ENCODE measurements at regions not wholly inside any gene's neighbourhood (a gene's known extent, or its start where the extent isn't known, plus 50 kb on each side); places are given as distances from the start of the nearest gene placed in this dataset.

- Mint-ChIP-seq H3K4me3 (no peak overlapping the region), H3K4me1 (ENCODE audit: low read depth) (no peaks in the 10 kb centered on the region), H3K27me3 (ENCODE audit: insufficient read depth) (peaks cover 4% of the 10 kb centered on the region; the same call in 1 of the 2 replicates), H3K36me3 (ENCODE audit: low read depth) (no peaks in the 10 kb centered on the region; the same call in 1 of the 2 replicates), H3K9me3 (peaks cover 33% of the 10 kb centered on the region), H3K27ac (no peak overlapping the region)
- TF ChIP-seq CTCF (IDR thresholded peaks at IDR 0.05): no peak
- DNase-seq: no peak
Observed at GRCh38 chr2:15812187-15812780, 128.1 kb upstream of the MYCN start.

- peaks cover 7% of the 10 kb centered on the region for H3K27me3 Mint-ChIP-seq (ENCODE audit: insufficient read depth)
- no peak for TF ChIP-seq CTCF (IDR thresholded peaks at IDR 0.05)
- peaks cover 41% of the 10 kb centered on the region for H3K9me3 Mint-ChIP-seq
- no peak for DNase-seq
- H3K4me1 Mint-ChIP-seq (ENCODE audit: low read depth): no peaks in the 10 kb centered on the region
- no peak overlapping the region for H3K4me3 Mint-ChIP-seq
- no peak overlapping the region for H3K27ac Mint-ChIP-seq
- no peaks in the 10 kb centered on the region; the same call in 1 of the 2 replicates for H3K36me3 Mint-ChIP-seq (ENCODE audit: low read depth)
Observed at GRCh38 chr2:15813481-15814266, 126.7 kb upstream of the MYCN start.

- Mint-ChIP-seq H3K27me3 (ENCODE audit: insufficient read depth) (peaks cover 7% of the 10 kb centered on the region), H3K4me3 (no peak overlapping the region), H3K27ac (no peak overlapping the region), H3K4me1 (ENCODE audit: low read depth) (no peaks in the 10 kb centered on the region), H3K36me3 (ENCODE audit: low read depth) (no peaks in the 10 kb centered on the region; the same call in 1 of the 2 replicates), H3K9me3 (peaks cover 41% of the 10 kb centered on the region)
- no peak for DNase-seq
- no peak for TF ChIP-seq CTCF (IDR thresholded peaks at IDR 0.05)
Observed at GRCh38 chr2:15814403-15814802, 125.9 kb upstream of the MYCN start.

GRCh38 chr2:15814946-15815345, 125.4 kb upstream of the MYCN start:
- no peak for TF ChIP-seq CTCF (IDR thresholded peaks at IDR 0.05)
- no peak overlapping the region for H3K27ac Mint-ChIP-seq
- H3K27me3 Mint-ChIP-seq (ENCODE audit: insufficient read depth): peaks cover 7% of the 10 kb centered on the region
- H3K4me3 Mint-ChIP-seq: no peak overlapping the region
- DNase-seq: no peak
- H3K4me1 Mint-ChIP-seq (ENCODE audit: low read depth): no peaks in the 10 kb centered on the region
- H3K9me3 Mint-ChIP-seq: peaks cover 41% of the 10 kb centered on the region
- H3K36me3 Mint-ChIP-seq (ENCODE audit: low read depth): no peaks in the 10 kb centered on the region; the same call in 1 of the 2 replicates

- no peak for TF ChIP-seq CTCF (IDR thresholded peaks at IDR 0.05)
- H3K36me3 Mint-ChIP-seq (ENCODE audit: low read depth): no peaks in the 10 kb centered on the region; the same call in 1 of the 2 replicates
- no peaks in the 10 kb centered on the region for H3K4me1 Mint-ChIP-seq (ENCODE audit: low read depth)
- no peak overlapping the region for H3K4me3 Mint-ChIP-seq
- peaks cover 5% of the 10 kb centered on the region for H3K27me3 Mint-ChIP-seq (ENCODE audit: insufficient read depth)
- H3K27ac Mint-ChIP-seq: no peak overlapping the region
- peaks cover 46% of the 10 kb centered on the region for H3K9me3 Mint-ChIP-seq
- DNase-seq: no peak
Observed at GRCh38 chr2:15816226-15816625, 124.1 kb upstream of the MYCN start.
